ENCODE measurements at regions not wholly inside any gene's neighbourhood (a gene's known extent, or its start where the extent isn't known, plus 50 kb on each side); places are given as distances from the start of the nearest gene placed in this dataset.

GRCh38 chr13:76735641-76736040 is 150.6 kb downstream of the KCTD12 start:
- TF ChIP-seq SIN3A (IDR thresholded peaks at IDR 0.05; ENCODE audit: borderline replicate concordance, insufficient read depth, low read depth, low read length) (no peak), TCF7L2 (IDR thresholded peaks at IDR 0.05; ENCODE audit: low read depth, low read length) (no peak), POLR2AphosphoS5 (IDR thresholded peaks at IDR 0.05; ENCODE audit: low read depth, low read length) (no peak)
- TF ChIP-seq, protein P1, sequence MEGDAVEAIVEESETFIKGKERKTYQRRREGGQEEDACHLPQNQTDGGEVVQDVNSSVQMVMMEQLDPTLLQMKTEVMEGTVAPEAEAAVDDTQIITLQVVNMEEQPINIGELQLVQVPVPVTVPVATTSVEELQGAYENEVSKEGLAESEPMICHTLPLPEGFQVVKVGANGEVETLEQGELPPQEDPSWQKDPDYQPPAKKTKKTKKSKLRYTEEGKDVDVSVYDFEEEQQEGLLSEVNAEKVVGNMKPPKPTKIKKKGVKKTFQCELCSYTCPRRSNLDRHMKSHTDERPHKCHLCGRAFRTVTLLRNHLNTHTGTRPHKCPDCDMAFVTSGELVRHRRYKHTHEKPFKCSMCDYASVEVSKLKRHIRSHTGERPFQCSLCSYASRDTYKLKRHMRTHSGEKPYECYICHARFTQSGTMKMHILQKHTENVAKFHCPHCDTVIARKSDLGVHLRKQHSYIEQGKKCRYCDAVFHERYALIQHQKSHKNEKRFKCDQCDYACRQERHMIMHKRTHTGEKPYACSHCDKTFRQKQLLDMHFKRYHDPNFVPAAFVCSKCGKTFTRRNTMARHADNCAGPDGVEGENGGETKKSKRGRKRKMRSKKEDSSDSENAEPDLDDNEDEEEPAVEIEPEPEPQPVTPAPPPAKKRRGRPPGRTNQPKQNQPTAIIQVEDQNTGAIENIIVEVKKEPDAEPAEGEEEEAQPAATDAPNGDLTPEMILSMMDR (IDR thresholded peaks at IDR 0.05), result no peak
- TF ChIP-seq, protein P2, sequence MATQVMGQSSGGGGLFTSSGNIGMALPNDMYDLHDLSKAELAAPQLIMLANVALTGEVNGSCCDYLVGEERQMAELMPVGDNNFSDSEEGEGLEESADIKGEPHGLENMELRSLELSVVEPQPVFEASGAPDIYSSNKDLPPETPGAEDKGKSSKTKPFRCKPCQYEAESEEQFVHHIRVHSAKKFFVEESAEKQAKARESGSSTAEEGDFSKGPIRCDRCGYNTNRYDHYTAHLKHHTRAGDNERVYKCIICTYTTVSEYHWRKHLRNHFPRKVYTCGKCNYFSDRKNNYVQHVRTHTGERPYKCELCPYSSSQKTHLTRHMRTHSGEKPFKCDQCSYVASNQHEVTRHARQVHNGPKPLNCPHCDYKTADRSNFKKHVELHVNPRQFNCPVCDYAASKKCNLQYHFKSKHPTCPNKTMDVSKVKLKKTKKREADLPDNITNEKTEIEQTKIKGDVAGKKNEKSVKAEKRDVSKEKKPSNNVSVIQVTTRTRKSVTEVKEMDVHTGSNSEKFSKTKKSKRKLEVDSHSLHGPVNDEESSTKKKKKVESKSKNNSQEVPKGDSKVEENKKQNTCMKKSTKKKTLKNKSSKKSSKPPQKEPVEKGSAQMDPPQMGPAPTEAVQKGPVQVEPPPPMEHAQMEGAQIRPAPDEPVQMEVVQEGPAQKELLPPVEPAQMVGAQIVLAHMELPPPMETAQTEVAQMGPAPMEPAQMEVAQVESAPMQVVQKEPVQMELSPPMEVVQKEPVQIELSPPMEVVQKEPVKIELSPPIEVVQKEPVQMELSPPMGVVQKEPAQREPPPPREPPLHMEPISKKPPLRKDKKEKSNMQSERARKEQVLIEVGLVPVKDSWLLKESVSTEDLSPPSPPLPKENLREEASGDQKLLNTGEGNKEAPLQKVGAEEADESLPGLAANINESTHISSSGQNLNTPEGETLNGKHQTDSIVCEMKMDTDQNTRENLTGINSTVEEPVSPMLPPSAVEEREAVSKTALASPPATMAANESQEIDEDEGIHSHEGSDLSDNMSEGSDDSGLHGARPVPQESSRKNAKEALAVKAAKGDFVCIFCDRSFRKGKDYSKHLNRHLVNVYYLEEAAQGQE (IDR thresholded peaks at IDR 0.05; ENCODE audit: insufficient read depth in 1 of 2, low read depth in 2 of 2, low read length in 1 of 2), result no peak
- in situ Hi-C loops (cut with HindIII; ENCODE audit: low pct_unique_long_range_greater_than_20kb, low sequenced_read_pairs), result no loop called here
- intact Hi-C loops (cut with micrococcal nuclease; ENCODE audit: unreplicated experiment), result no loop called here
- POLR2A ChIA-PET, result no interaction called here
- no peak for DNase-seq (ENCODE audit: low read depth, low spot score)
- no peaks in the 10 kb centered on the region for H3K9me3 ChIP-seq (ENCODE audit: control insufficient read depth, insufficient read depth, low read depth, low read length)
- H3K27ac ChIP-seq (ENCODE audit: low read length), result no peak overlapping the region
- no peaks in the 10 kb centered on the region for H3K4me1 ChIP-seq (ENCODE audit: control insufficient read depth, insufficient read depth, low read length)
- no peak for ATAC-seq
- CTCF ChIA-PET, result no interaction called here
- no peak overlapping the region for H3K4me3 ChIP-seq (ENCODE audit: low read depth in 2 of 2, low read length in 2 of 2)
- BruUV-seq (replicated peaks), result no TSS peak
- H3K36me3 ChIP-seq (ENCODE audit: control insufficient read depth, insufficient read depth, low read length), result no peaks in the 10 kb centered on the region
- no peaks in the 10 kb centered on the region for H3K27me3 ChIP-seq (ENCODE audit: control insufficient read depth, insufficient read depth, low read length)

- intact Hi-C loops (cut with micrococcal nuclease; ENCODE audit: unreplicated experiment) (no loop called here), in situ Hi-C loops (cut with HindIII; ENCODE audit: low pct_unique_long_range_greater_than_20kb, low sequenced_read_pairs) (no loop called here)
- Histone ChIP-seq H3K27me3 (ENCODE audit: control insufficient read depth, insufficient read depth, low read length) (no peaks in the 10 kb centered on the region), H3K9me3 (ENCODE audit: control insufficient read depth, insufficient read depth, low read depth, low read length) (no peaks in the 10 kb centered on the region), H3K4me1 (ENCODE audit: control insufficient read depth, insufficient read depth, low read length) (no peaks in the 10 kb centered on the region), H3K4me3 (ENCODE audit: low read depth in 2 of 2, low read length in 2 of 2) (no peak overlapping the region), H3K36me3 (ENCODE audit: control insufficient read depth, insufficient read depth, low read length) (no peaks in the 10 kb centered on the region), H3K27ac (ENCODE audit: low read length) (no peak overlapping the region)
- no TSS peak for BruUV-seq (replicated peaks)
- DNase-seq (ENCODE audit: low read depth, low spot score) (no peak), ATAC-seq (no peak)
- TF ChIP-seq, protein P2 (IDR thresholded peaks at IDR 0.05; ENCODE audit: insufficient read depth in 1 of 2, low read depth in 2 of 2, low read length in 1 of 2), result no peak
- TF ChIP-seq SIN3A (IDR thresholded peaks at IDR 0.05; ENCODE audit: borderline replicate concordance, insufficient read depth, low read depth, low read length), result no peak
- ChIA-PET POLR2A (no interaction called here), CTCF (no interaction called here)
Observed at GRCh38 chr13:76733671-76734070, 152.5 kb downstream of the KCTD12 start.

Measured in Panc1 (cell line).